Embryonic facial prominence (tissue), 1 donor: ENCODE measurements at regions not wholly inside any gene's neighbourhood (a gene's known extent, or its start where the extent isn't known, plus 50 kb on each side); places are given as distances from the start of the nearest gene placed in this dataset.
"Not testable (repeated sequence)": the region's sequence is repeated elsewhere in the genome, so short reads cannot be mapped to it uniquely, and the experiment has no call there.

Source experiments
- DNase-seq: peaks from one replicate; pipeline ENCODE4 v3.0.0-alpha.2; 2016; ENCODE audit errors: extremely low spot score

- no peak for DNase-seq
Observed at GRCh38 chr3:176206809-176207208, 990.5 kb downstream of the TBL1XR1 start.

GRCh38 chr3:176202652-176203051 lies 994.6 kb downstream of the TBL1XR1 start:
- DNase-seq, result no peak

GRCh38 chr3:176193032-176193730 lies 1004.1 kb downstream of the TBL1XR1 start:
- no peak for DNase-seq

- no peak for DNase-seq
Observed at GRCh38 chr3:176190755-176191154, 1006.5 kb downstream of the TBL1XR1 start.

GRCh38 chr3:176183181-176183580 lies 1014.1 kb downstream of the TBL1XR1 start:
- DNase-seq, result no peak

GRCh38 chr3:176174060-176174459 lies 1023.2 kb downstream of the TBL1XR1 start:
- no peak for DNase-seq

- no peak for DNase-seq
Observed at GRCh38 chr3:176172492-176172891, 1024.8 kb downstream of the TBL1XR1 start.

GRCh38 chr3:176167272-176167671 lies 1030.0 kb downstream of the TBL1XR1 start:
- DNase-seq, result no peak

- DNase-seq, result no peak
Observed at GRCh38 chr3:176160997-176161396, 1036.3 kb downstream of the TBL1XR1 start.

GRCh38 chr3:176159796-176160195 lies 1037.5 kb downstream of the TBL1XR1 start:
- no peak for DNase-seq

- DNase-seq, result no peak
Observed at GRCh38 chr3:176155012-176155411, 1042.3 kb downstream of the TBL1XR1 start.

- DNase-seq, result no peak
Observed at GRCh38 chr3:176149567-176149966, 1047.7 kb downstream of the TBL1XR1 start.

- DNase-seq, result no peak
Observed at GRCh38 chr3:176147251-176147650, 1050.0 kb downstream of the TBL1XR1 start.

- no peak for DNase-seq
Observed at GRCh38 chr3:176141837-176142236, 1055.4 kb downstream of the TBL1XR1 start.

GRCh38 chr3:176120507-176120906 lies 1076.8 kb downstream of the TBL1XR1 start:
- no peak for DNase-seq

GRCh38 chr3:176119826-176120225 lies 1077.5 kb downstream of the TBL1XR1 start:
- no peak for DNase-seq

- DNase-seq, result no peak
Observed at GRCh38 chr3:176106380-176106779, 1090.9 kb downstream of the TBL1XR1 start.

- DNase-seq, result no peak
Observed at GRCh38 chr3:176097027-176097426, 1100.3 kb downstream of the TBL1XR1 start.

GRCh38 chr3:176093892-176094291 lies 1103.4 kb downstream of the TBL1XR1 start:
- DNase-seq, result not testable (repeated sequence)

- DNase-seq, result no peak
Observed at GRCh38 chr3:176090727-176091126, 1106.6 kb downstream of the TBL1XR1 start.

GRCh38 chr3:176088962-176089383 lies 1108.3 kb downstream of the TBL1XR1 start:
- DNase-seq, result no peak

- no peak for DNase-seq
Observed at GRCh38 chr3:176087066-176087697, 1110.1 kb downstream of the TBL1XR1 start.

- no peak for DNase-seq
Observed at GRCh38 chr3:176079785-176080184, 1117.5 kb downstream of the TBL1XR1 start.
